ENCODE measurements at regions not wholly inside any gene's neighbourhood (a gene's known extent, or its start where the extent isn't known, plus 50 kb on each side); places are given as distances from the start of the nearest gene placed in this dataset.
"Not testable (repeated sequence)": the region's sequence is repeated elsewhere in the genome, so short reads cannot be mapped to it uniquely, and the experiment has no call there.

DNA sequence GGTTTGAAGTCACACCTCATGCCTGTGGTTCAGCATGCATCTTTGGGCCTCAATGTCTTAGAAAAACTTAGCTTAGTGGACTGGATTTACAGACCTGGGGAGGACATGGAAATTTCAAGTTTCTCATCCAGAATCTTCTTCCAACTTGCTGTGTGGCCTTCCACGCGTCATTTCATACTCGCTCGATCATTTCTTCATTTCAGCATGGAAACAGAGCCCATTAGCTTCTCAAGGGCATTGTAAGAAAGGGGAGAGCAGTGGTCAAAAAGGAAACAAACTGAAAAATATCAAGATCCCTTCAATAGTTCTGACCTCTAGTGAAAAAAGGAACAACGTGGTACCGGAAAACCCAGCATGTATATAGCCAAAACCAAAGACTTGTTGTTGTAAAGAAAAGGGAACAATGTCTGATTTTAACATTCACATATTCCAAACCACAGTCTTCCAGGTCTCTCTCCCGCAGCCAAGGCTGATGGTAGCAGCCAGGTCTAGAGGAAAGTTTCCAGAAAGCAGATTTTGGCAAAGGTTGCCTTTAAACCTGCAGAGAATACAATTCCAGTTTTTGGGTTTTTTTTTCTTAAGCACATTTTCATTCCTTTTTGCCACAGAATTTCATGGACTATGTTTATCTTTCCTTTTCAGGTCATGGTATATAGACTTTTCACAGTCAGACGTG is 97.0 kb upstream of the CDC42BPA start:
- no peak overlapping the region for H3K4me3 Mint-ChIP-seq
- no peaks in the 10 kb centered on the region for H3K9me3 Mint-ChIP-seq
- H3K27ac Mint-ChIP-seq, result no peak overlapping the region
- H3K4me1 Mint-ChIP-seq (ENCODE audit: low read depth), result no peaks in the 10 kb centered on the region
- DNase-seq, result no peak
- peaks cover 27% of the 10 kb centered on the region for H3K27me3 Mint-ChIP-seq
- H3K36me3 Mint-ChIP-seq (ENCODE audit: low read depth), result no peaks in the 10 kb centered on the region

DNA sequence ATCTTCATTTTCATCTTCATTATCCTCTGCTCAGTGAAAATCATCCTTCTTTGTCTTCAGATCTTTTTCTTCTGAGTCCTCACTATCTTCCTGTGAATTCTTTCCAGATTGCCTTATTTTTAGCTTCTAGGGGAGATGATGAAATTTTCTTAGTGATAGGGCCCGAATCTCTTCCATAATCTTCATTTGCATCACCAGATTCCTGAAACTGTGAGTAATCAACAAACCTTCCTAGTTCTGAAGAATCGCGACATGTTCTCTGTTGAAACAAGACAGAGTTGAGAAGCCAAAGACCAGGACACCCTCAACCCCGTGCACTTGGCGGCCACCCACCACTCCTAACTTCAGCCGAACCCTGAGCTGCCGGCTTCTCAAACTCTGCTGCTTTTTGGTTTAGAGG is 92.8 kb upstream of the CDC42BPA start:
- Mint-ChIP-seq H3K36me3 (ENCODE audit: low read depth) (no peaks in the 10 kb centered on the region), H3K9me3 (no peaks in the 10 kb centered on the region), H3K27ac (no peak overlapping the region), H3K4me3 (no peak overlapping the region), H3K27me3 (peaks cover 34% of the 10 kb centered on the region), H3K4me1 (ENCODE audit: low read depth) (no peaks in the 10 kb centered on the region)
- no peak for DNase-seq

DNA sequence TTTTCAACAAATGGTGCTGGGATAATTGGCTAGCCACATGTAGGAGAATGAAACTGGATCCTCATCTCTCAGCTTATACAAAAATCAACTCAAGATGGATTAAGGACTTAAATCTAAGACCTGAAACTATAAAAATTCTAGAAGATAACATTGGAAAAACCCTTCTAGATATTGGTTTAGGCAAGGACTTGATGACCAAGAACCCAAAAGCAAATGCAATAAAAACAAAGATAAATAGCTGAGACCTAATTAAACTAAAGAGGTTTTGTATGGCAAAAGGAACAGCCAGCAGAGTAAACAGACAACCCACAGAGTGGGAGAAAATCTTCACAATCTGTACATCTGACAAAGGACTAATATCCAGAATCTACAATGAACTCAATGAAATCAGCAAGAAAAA is 88.0 kb upstream of the CDC42BPA start:
- DNase-seq; H3K4me1 Mint-ChIP-seq (ENCODE audit: low read depth); H3K27ac Mint-ChIP-seq; H3K9me3 Mint-ChIP-seq; H3K4me3 Mint-ChIP-seq; H3K36me3 Mint-ChIP-seq (ENCODE audit: low read depth): not testable (repeated sequence)
- H3K27me3 Mint-ChIP-seq, result peaks cover 47% of the 10 kb centered on the region

DNA sequence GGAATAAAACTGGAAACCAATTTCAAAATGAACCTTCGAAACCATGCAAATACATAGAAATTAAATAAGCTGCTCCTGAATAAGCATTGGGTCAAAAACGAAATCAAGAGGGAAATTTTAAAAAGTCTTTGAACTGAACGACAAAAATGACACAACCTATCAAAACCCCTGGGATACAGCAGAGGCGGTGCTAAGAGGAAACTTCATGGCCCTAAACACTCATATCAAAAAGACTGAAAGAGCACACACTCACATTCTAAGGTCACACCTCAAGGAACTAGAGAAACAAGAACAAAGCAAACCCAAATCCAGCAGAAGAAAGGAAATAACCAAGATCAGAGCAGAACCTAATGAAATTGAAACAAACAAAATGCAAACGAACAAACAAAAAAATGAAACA is 85.2 kb upstream of the CDC42BPA start:
- DNase-seq, result no peak
- Mint-ChIP-seq H3K9me3 (no peaks in the 10 kb centered on the region), H3K4me3 (no peak overlapping the region), H3K4me1 (ENCODE audit: low read depth) (no peaks in the 10 kb centered on the region), H3K27ac (no peak overlapping the region), H3K27me3 (peaks cover 49% of the 10 kb centered on the region), H3K36me3 (ENCODE audit: low read depth) (no peaks in the 10 kb centered on the region)

DNA sequence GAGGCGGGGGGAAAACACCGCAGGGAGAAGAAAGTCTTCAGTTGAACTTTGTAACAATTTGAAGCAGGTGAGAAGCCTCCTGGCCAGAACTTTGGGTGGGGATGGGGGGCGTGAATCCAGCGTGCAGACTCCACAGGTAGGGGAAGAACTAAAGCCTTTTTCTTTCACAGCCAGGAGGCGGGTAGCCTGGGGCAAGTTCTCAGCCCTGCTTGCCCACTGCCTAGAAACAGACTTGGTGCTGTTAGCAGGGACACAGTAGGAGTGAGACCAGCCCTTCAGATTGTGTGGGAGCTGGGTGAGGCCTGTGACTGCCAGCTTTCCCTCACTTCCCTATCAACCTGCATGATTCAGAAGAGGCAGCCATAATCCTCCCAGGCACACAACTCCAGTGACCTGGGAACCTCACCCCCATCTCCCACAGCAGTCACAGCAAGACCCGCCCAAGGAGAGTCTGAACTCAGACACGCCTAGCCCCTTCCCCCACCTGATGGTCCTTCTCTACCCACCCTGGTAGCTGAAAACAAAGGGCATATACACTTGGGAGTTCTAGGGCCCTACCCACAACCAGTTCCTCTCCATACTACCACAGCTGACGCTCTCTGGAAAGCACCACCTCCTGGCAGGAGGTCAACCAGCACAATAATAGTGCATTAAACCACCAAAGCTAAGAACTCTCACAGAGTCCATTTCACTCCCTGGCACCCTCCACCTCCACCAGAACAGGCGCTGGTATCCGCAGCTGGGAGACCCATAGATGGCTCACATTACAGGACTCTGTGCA is 83.5 kb upstream of the CDC42BPA start:
- H3K27ac Mint-ChIP-seq, result no peak overlapping the region
- H3K9me3 Mint-ChIP-seq, result no peaks in the 10 kb centered on the region
- no peak overlapping the region for H3K4me3 Mint-ChIP-seq
- no peaks in the 10 kb centered on the region for H3K36me3 Mint-ChIP-seq (ENCODE audit: low read depth)
- no peak for DNase-seq
- H3K27me3 Mint-ChIP-seq, result peaks cover 43% of the 10 kb centered on the region
- H3K4me1 Mint-ChIP-seq (ENCODE audit: low read depth), result no peaks in the 10 kb centered on the region

DNA sequence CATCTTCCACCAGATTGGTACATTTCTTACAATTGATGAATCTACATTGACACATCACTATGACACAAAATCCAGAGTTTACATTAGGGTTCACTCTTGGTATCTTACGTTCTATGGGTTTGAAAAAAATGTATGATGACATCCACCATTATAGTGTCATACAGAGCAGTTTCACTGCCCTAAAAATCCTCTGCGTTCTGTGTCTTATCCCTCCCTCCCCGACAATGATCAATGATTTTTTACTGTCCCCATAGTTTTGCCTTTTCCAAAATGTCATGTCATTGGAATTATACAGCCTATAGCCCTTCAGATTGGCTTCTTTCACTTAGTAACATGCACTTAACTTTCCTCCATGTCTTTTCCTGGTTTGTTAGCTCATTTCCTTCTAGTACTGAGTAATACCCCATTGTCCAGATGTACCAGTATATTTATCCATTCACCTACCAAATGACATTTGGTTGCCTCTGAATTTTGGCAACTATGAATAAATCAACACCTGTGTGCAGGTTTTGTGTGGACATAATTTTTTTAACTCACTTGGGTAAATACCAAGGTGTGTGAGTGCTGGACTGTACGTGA is 80.9 kb upstream of the CDC42BPA start:
- no peak for DNase-seq
- Mint-ChIP-seq H3K27ac (no peak overlapping the region), H3K4me3 (no peak overlapping the region), H3K9me3 (no peaks in the 10 kb centered on the region), H3K36me3 (ENCODE audit: low read depth) (no peaks in the 10 kb centered on the region), H3K4me1 (ENCODE audit: low read depth) (no peaks in the 10 kb centered on the region), H3K27me3 (peaks cover 40% of the 10 kb centered on the region)

DNA sequence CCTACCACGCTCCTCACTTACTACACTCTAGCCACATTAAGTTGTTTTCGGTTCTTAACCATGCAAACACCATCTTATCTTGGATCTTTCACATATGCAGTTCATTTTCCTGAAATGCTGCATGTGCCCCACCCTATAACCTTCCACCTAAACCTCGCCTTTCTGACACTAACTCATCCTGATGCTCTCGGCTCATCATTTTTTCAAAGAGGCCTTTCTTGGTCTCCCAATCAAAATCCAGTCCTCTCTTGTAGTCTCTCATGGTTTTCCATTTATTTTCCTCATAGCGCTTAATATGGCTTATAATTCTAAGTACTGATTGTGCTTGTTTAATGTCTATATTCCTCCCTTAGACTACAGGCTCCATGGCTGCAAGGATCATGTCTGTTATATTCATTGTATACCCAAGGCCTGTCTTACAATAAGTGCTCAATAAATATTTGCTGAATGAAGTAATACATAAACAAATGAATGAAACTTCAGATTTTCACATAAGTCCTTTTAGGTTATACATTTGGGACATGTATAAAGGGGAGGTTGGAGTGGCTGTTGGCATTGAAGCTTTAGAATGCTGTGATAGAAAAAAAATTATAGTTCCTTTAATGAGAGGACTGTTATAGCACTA is 79.2 kb upstream of the CDC42BPA start:
- Mint-ChIP-seq H3K4me3 (no peak overlapping the region), H3K27me3 (peaks cover 31% of the 10 kb centered on the region), H3K36me3 (ENCODE audit: low read depth) (no peaks in the 10 kb centered on the region), H3K9me3 (no peaks in the 10 kb centered on the region), H3K27ac (no peak overlapping the region), H3K4me1 (ENCODE audit: low read depth) (no peaks in the 10 kb centered on the region)
- no peak for DNase-seq

DNA sequence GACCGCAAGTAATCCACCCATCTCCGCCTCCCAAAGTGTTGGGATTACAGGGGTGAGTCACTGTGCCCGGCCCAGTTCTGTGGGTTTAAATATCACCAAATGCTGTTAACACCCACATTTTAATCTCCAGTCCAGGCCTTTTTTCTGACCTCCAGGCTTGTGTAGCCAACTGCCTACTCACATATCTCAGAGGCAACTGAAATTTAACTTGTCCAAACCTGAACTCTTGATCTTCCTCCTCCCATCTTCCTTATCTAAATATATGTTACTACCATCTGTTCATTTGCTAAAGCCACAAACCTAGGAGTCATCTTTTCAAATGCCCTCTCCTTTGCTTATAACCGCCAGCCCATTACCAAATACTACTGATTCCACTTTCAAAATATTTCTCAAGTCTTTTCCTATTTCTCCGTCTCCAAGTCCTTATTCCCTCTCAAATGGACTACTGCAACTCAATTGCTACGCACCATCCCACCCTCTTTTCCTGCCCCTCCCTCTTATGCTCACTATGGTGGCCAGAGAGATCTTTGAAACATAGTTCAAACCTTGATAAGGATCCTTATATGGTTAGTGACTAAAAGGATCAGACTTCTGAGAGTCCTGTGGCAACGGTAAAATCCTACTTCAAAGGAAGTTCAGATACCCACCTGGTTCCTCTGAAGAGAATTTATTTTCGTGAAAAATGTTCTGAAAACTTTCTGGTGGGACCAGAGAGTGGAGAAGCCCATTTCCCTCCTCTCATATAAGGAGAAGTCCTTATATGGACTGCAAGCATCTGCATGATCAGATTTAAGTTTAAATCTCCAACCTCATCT is 78.5 kb upstream of the CDC42BPA start:
- H3K27ac Mint-ChIP-seq, result no peak overlapping the region
- no peaks in the 10 kb centered on the region for H3K4me1 Mint-ChIP-seq (ENCODE audit: low read depth)
- no peak for DNase-seq
- no peaks in the 10 kb centered on the region for H3K9me3 Mint-ChIP-seq
- no peak overlapping the region for H3K4me3 Mint-ChIP-seq
- H3K36me3 Mint-ChIP-seq (ENCODE audit: low read depth), result no peaks in the 10 kb centered on the region
- H3K27me3 Mint-ChIP-seq, result peaks cover 24% of the 10 kb centered on the region

DNA sequence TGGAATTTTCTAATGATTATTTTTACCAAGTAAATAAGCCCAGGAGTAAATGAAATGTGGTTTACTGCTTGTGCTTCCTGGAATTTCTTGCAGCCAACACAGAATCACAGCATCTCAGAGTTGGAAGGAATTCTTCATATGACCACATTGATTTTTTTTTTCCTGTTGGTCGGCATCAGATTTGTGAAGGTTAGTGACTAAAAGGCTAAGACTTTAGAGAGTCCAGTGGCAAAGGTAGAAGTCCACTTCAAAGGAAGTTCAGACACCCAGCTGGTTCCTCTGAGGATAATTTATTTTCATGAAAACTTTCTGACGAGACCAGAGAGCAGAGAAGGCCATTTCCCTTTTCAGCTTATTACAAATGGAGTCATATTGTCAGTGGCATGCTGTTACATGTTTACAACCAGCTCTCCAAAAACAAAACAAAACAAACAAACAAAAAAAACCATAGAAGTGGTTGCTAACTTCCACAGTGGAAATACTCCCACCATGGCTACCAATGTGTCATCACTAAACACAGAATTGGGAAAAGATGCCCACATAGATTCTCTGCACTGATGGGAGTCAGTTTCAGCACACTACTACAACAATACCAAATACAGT is 77.2 kb upstream of the CDC42BPA start:
- H3K27ac Mint-ChIP-seq, result no peak overlapping the region
- DNase-seq, result no peak
- no peaks in the 10 kb centered on the region for H3K36me3 Mint-ChIP-seq (ENCODE audit: low read depth)
- H3K4me1 Mint-ChIP-seq (ENCODE audit: low read depth), result no peaks in the 10 kb centered on the region
- no peaks in the 10 kb centered on the region for H3K9me3 Mint-ChIP-seq
- no peak overlapping the region for H3K4me3 Mint-ChIP-seq
- H3K27me3 Mint-ChIP-seq, result peaks cover 15% of the 10 kb centered on the region

DNA sequence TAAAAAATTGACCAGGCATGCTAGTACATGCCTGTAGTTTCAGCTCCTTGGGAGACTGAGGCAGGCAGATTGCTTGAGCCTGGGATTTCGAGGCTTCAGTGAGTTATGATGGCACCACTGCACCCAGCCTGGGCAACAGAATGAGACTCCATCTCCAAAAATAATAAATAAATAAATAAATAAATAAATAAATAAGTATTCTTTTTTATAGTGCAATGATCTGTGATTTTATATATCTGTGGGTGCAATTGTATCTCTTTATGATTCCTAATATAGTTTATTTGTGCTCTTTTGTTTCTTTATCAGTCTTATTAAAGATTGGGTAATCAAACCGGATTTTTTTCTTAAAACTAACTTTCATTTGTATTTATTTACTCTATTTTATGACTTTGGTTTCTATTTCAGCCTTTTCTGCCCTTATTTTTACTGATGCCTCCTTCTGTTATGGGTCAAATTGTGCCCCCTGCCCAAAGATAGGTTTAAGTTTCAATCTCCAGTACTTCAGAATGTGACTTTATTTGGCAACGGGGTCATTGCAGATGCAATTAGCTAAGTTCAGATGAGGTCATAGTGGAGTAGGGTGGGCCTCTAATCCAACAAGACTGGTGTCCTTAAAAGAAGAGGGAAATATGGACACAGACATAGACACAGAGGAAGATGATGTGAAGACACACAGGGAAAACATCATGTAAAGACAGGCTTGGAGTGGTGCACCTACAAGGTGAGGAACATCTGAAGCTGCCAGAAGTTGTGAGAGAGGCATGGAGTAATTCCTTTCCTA is 74.9 kb upstream of the CDC42BPA start:
- Mint-ChIP-seq H3K27me3 (peaks cover 6% of the 10 kb centered on the region), H3K27ac (no peak overlapping the region), H3K4me1 (ENCODE audit: low read depth) (no peaks in the 10 kb centered on the region), H3K4me3 (no peak overlapping the region), H3K9me3 (no peaks in the 10 kb centered on the region), H3K36me3 (ENCODE audit: low read depth) (no peaks in the 10 kb centered on the region)
- DNase-seq, result no peak

DNA sequence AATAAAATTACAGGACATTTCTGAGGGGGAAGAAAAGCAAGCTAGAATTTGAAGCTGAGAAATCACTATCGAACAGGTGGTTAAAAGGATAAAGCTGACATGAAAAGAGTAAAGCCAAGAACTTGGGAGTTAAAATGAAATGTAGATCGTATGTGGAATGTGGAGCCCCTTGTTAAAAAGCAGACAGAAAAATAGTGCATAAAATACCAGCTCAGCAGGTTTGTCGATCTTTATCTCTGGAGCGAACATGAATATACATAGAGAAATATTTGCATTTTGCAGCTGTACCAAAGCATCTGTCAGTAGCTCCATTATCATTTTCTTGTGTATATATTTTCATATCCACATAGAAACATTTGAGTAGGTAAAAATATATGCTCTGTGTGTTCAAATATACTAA is 73.6 kb upstream of the CDC42BPA start:
- no peak overlapping the region for H3K4me3 Mint-ChIP-seq
- H3K27ac Mint-ChIP-seq, result no peak overlapping the region
- H3K9me3 Mint-ChIP-seq, result no peaks in the 10 kb centered on the region
- H3K4me1 Mint-ChIP-seq (ENCODE audit: low read depth), result no peaks in the 10 kb centered on the region
- DNase-seq, result no peak
- H3K27me3 Mint-ChIP-seq, result peaks cover 6% of the 10 kb centered on the region
- no peaks in the 10 kb centered on the region for H3K36me3 Mint-ChIP-seq (ENCODE audit: low read depth)

DNA sequence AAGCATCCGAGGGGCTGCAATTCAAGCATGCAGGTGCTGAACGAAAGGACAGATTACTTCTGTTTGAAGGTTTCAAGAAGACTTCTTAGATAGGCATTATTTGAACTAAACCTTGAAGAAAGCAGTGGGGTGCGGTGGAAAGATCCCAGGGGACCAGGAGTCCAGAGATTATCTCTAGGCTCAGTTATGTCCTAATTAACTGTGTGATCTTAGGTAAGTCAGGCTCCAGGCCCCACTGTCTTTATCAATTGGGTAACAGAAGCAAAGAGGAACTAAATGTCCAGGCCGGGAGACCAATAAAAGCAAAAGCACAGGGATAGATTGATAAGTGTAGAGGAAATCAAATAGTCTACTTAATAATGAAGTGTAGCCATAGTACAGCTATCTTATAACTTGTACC is 72.9 kb upstream of the CDC42BPA start:
- Mint-ChIP-seq H3K4me3 (no peak overlapping the region), H3K27me3 (peaks cover 3% of the 10 kb centered on the region), H3K9me3 (no peaks in the 10 kb centered on the region), H3K27ac (no peak overlapping the region), H3K4me1 (ENCODE audit: low read depth) (no peaks in the 10 kb centered on the region), H3K36me3 (ENCODE audit: low read depth) (no peaks in the 10 kb centered on the region)
- no peak for DNase-seq

DNA sequence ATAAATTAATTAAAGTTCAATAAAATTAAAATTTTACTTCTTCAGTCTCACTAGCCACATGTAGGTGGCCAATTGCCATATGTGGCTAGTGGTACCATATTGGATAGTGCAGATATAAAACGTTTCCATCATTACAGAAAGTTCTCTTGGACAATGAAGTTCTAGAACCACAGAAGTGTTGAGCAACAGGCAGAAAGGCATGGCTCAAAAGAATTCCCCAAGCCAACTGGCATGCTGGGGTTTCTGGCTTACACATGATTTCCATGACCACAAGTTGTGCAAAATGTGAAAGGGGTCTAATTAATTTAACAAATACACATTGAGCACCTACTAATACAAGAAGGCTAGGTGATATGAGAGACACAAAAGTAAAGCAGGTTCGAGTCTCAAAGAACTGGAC is 72.2 kb upstream of the CDC42BPA start:
- Mint-ChIP-seq H3K4me1 (ENCODE audit: low read depth) (no peaks in the 10 kb centered on the region), H3K4me3 (no peak overlapping the region), H3K27ac (no peak overlapping the region), H3K36me3 (ENCODE audit: low read depth) (no peaks in the 10 kb centered on the region), H3K9me3 (no peaks in the 10 kb centered on the region), H3K27me3 (no peaks in the 10 kb centered on the region)
- no peak for DNase-seq
